ENCODE measurements at regions not wholly inside any gene's neighbourhood (a gene's known extent, or its start where the extent isn't known, plus 50 kb on each side); places are given as distances from the start of the nearest gene placed in this dataset.

DNA sequence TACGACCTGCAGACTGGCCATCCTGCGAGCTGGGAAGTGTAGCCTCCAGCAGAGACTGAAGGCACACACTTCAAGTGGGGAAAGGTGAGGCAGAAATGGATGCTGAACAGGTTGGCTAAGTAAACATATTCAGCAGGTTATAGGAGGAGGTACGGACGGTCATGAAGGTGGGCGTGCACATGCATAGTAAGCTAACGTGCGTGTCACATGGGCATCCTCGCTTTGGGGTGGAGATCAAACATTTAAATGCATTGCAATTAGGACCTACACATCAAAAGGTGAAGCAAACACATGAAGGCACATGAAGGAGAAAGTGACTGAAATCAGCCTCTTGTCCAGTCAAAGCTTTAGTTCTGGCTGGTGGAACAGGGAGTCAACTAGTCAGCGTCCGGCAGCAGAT is 305.6 kb upstream of the EXOC2 start:
- no peak for ATAC-seq

DNA sequence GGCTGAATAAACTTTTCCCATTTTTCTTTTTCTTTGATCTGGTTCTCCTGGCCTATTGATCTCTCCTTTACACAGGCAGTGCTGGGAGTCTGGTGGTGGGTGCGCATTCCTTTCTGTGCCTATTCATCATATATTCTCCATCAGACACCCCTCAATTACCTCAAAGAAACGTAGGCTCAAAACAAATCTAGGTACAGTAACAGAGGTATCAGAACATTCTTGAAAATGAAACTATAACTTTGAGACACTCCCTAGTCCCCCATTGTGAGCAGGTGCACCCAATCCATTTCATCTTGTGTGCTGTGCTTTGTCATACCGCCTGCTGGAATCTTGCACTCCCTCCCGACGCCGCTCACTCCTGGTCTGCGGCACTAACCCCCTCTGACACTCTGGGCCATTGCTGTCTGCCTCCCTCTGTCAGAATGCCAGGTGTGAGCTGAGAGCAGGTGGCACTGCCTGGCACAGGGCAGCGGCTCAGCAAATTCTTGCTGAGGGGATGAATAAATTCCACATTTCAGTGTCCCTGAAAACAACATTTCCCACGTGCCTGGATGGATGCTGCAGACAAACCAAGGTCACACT is 303.4 kb upstream of the EXOC2 start:
- 66% methylated on average over 7 of the region's 9 CpGs for WGBS (ENCODE audit: insufficient coverage, low coverage, low lambda C conversion rate, missing lambda C conversion rate)
- DNase-seq: no peak

More for the DNA sequence above, 305.6 kb upstream of the EXOC2 start:
- DNase-seq: no peak
- intact Hi-C loops (cut with DNase I): no loop called here
- H3K9me3 ChIP-seq: no peaks in the 10 kb centered on the region
- WGBS (ENCODE audit: insufficient coverage, low coverage, low lambda C conversion rate, missing lambda C conversion rate): 73% methylated on average over 8 of the region's 10 CpGs
- H3K36me3 ChIP-seq: no peaks in the 10 kb centered on the region
- H3K27me3 ChIP-seq: no peaks in the 10 kb centered on the region
- TF ChIP-seq POLR2A (IDR thresholded peaks at IDR 0.05): no peak
- TF ChIP-seq CTCF (IDR thresholded peaks at IDR 0.05): no peak
- H3K27ac ChIP-seq: no peak overlapping the region
- no peak overlapping the region for H3K4me3 ChIP-seq
- no peaks in the 10 kb centered on the region for H3K4me1 ChIP-seq

DNA sequence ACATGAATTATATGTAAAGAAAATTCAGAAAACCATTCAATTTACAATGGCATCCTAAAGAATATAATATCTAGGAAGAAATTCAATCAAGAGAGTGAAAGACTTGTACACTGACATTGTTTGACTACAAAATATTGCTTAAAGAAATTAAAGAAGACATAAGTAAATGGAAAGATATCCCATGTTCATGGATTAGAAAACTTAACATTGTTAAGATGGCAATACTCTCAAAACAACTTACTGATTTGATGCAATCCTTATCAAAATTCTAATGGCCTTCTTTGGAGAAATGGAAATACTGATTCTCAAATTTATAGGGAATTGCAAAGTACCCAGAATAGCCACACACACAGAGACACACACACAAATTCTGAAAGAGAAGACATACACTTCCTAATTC is 298.3 kb upstream of the EXOC2 start:
- H3K9me3 ChIP-seq: no peaks in the 10 kb centered on the region
- intact Hi-C loops (cut with DNase I): no loop called here

More for the DNA sequence above, 303.4 kb upstream of the EXOC2 start:
- intact Hi-C loops (cut with DNase I): no loop called here
- Histone ChIP-seq H3K4me1 (no peaks in the 10 kb centered on the region), H3K9me3 (no peaks in the 10 kb centered on the region), H3K36me3 (no peaks in the 10 kb centered on the region), H3K27me3 (no peaks in the 10 kb centered on the region), H3K4me3 (no peak overlapping the region), H3K27ac (no peak overlapping the region)
- no peak for TF ChIP-seq CTCF (IDR thresholded peaks at IDR 0.05)
- ATAC-seq: no peak

GRCh38 chr6:984031-984430 is 291.1 kb upstream of the EXOC2 start:
- H3K4me3 ChIP-seq: no peak overlapping the region
- intact Hi-C loops (cut with DNase I): no loop called here
- WGBS (ENCODE audit: insufficient coverage, low coverage, low lambda C conversion rate, missing lambda C conversion rate): 78% methylated on average over 4 of the region's 4 CpGs
- no peaks in the 10 kb centered on the region for H3K36me3 ChIP-seq
- TF ChIP-seq CTCF (IDR thresholded peaks at IDR 0.05): no peak
- no peak for TF ChIP-seq POLR2A (IDR thresholded peaks at IDR 0.05)
- H3K9me3 ChIP-seq: no peaks in the 10 kb centered on the region
- no peak overlapping the region for H3K27ac ChIP-seq
- H3K27me3 ChIP-seq: no peaks in the 10 kb centered on the region
- ATAC-seq: no peak
- DNase-seq: no peak
- no peaks in the 10 kb centered on the region for H3K4me1 ChIP-seq

More for the DNA sequence above, 298.3 kb upstream of the EXOC2 start:
- ATAC-seq (no peak), DNase-seq (no peak)
- Histone ChIP-seq H3K36me3 (no peaks in the 10 kb centered on the region), H3K27ac (no peak overlapping the region), H3K4me3 (no peak overlapping the region), H3K27me3 (no peaks in the 10 kb centered on the region), H3K4me1 (no peaks in the 10 kb centered on the region)
- no peak for TF ChIP-seq CTCF (IDR thresholded peaks at IDR 0.05)
- no peak for TF ChIP-seq POLR2A (IDR thresholded peaks at IDR 0.05)
